A673 (cell line): ENCODE measurements at regions not wholly inside any gene's neighbourhood (a gene's known extent, or its start where the extent isn't known, plus 50 kb on each side); places are given as distances from the start of the nearest gene placed in this dataset.

Source experiments
- BruUV-seq: library from RNA; stranded (reverse); fragments of 400-500 nt; replicated peaks from 2 replicates; lab custom pipeline; 2021; lab: Mats Ljungman, UMichigan
- CTCF ChIA-PET: fragments of 300-600 bp; sonication (Branson Sonifier 250); formaldehyde crosslinking; loops from one replicate; lab custom pipeline; 2022; ENCODE audit warnings: antibody characterized with exemption; lab: Charles Lee
- POLR2A ChIA-PET: fragments of 300-600 bp; sonication (Branson Sonifier 250); formaldehyde crosslinking; loops from one replicate; lab custom pipeline; 2022; ENCODE audit warnings: antibody characterized with exemption; ENCODE audit not compliant: low non-redundant PET; lab: Charles Lee
- DNase-seq: peaks from one replicate; pipeline ENCODE4 v3.0.0-alpha.2; 2015; ENCODE audit warnings: low spot score
- H3K27ac ChIP-seq: fragments of 200-600 bp; sonication (generic); 2 replicates; pipeline ENCODE4 v1.5.1; 2016; ENCODE audit warnings: mixed run types, low read depth, mild to moderate bottlenecking, mixed read lengths, antibody characterized with exemption, low read length; ENCODE audit not compliant: poor library complexity, severe bottlenecking
- H3K27me3 ChIP-seq: fragments of 200-600 bp; sonication (generic); replicated peaks from 2 replicates; pipeline ENCODE4 v1.6.1; 2017; ENCODE audit warnings: mixed run types, low read depth, mild to moderate bottlenecking, mixed read lengths, antibody characterized with exemption, low read length; ENCODE audit not compliant: insufficient read depth, poor library complexity
- H3K36me3 ChIP-seq: fragments of 200-600 bp; sonication (generic); 2 replicates; pipeline ENCODE4 v1.6.1; 2016; ENCODE audit warnings: mixed run types, mild to moderate bottlenecking, mixed read lengths, antibody characterized with exemption, low read length; ENCODE audit not compliant: insufficient read depth, poor library complexity, severe bottlenecking
- H3K4me1 ChIP-seq: fragments of 200-600 bp; sonication (generic); 2 replicates; pipeline ENCODE4 v1.6.1; 2017; ENCODE audit warnings: mixed run types, mild to moderate bottlenecking, mixed read lengths, antibody characterized with exemption, low read length; ENCODE audit not compliant: insufficient read depth, poor library complexity, severe bottlenecking
- H3K4me3 ChIP-seq: fragments of 200-600 bp; sonication (generic); 2 replicates; pipeline ENCODE4 v1.5.1; 2016; ENCODE audit warnings: low read depth, mixed run types, mild to moderate bottlenecking, mixed read lengths, low read length; ENCODE audit not compliant: poor library complexity, severe bottlenecking
- H3K9me3 ChIP-seq: fragments of 200-600 bp; sonication (generic); 2 replicates; pipeline ENCODE4 v1.6.1; 2016; ENCODE audit warnings: mixed run types, low read depth, mild to moderate bottlenecking, mixed read lengths, antibody characterized with exemption, low read length; ENCODE audit not compliant: poor library complexity, severe bottlenecking
- CTCF ChIP-seq: fragments of 300-800, 200-600 bp; sonication (generic); conservative IDR thresholded peaks from 2 replicates; pipeline ENCODE4 v1.5.1; 2017; ENCODE audit warnings: low read depth, mild to moderate bottlenecking, antibody characterized with exemption, low read length, moderate library complexity, mixed read lengths
- EZH2 ChIP-seq: fragments of 200-600 bp; sonication (generic); IDR thresholded peaks from 2 replicates; pipeline ENCODE4 v1.6.1; 2017; ENCODE audit warnings: borderline replicate concordance, low read depth, mild to moderate bottlenecking, mixed read lengths, antibody characterized with exemption, low read length; ENCODE audit not compliant: poor library complexity, severe bottlenecking
- intact Hi-C: fragments of 100-400 bp; cut with micrococcal nuclease; formaldehyde crosslinking; loops from one replicate; pipeline ENCODE4 v1.10.0; 2022; ENCODE audit not compliant: unreplicated experiment

GRCh38 chr10:108684431-108684830 lies 1238.9 kb downstream of the XPNPEP1 start:
- CTCF ChIA-PET, result no interaction called here
- no peak for DNase-seq
- BruUV-seq, result no TSS peak
- POLR2A ChIA-PET, result no interaction called here
- H3K9me3 ChIP-seq, result no peaks in the 10 kb centered on the region
- TF ChIP-seq CTCF (no peak), EZH2 (no peak)
- H3K36me3 ChIP-seq, result no peaks in the 10 kb centered on the region
- intact Hi-C loops, result no loop called here
- no peak overlapping the region for H3K27ac ChIP-seq
- no peaks in the 10 kb centered on the region for H3K4me1 ChIP-seq
- no peaks in the 10 kb centered on the region for H3K27me3 ChIP-seq
- H3K4me3 ChIP-seq, result no peak overlapping the region

GRCh38 chr10:108673741-108674140 lies 1249.6 kb downstream of the XPNPEP1 start:
- ChIA-PET CTCF (no interaction called here), POLR2A (no interaction called here)
- intact Hi-C loops, result no loop called here
- peak; percentile 66 for DNase-seq
- H3K9me3 ChIP-seq, result no peaks in the 10 kb centered on the region
- BruUV-seq, result no TSS peak
- no peaks in the 10 kb centered on the region for H3K27me3 ChIP-seq
- TF ChIP-seq EZH2 (no peak), CTCF (no peak)
- no peaks in the 10 kb centered on the region for H3K36me3 ChIP-seq
- H3K4me3 ChIP-seq, result no peak overlapping the region
- H3K27ac ChIP-seq, result no peak overlapping the region
- peaks cover 6% of the 10 kb centered on the region for H3K4me1 ChIP-seq

- no peaks in the 10 kb centered on the region for H3K4me1 ChIP-seq
- no TSS peak for BruUV-seq
- no peaks in the 10 kb centered on the region for H3K9me3 ChIP-seq
- DNase-seq, result no peak
- H3K4me3 ChIP-seq, result no peak overlapping the region
- no peak overlapping the region for H3K27ac ChIP-seq
- intact Hi-C loops, result no loop called here
- TF ChIP-seq EZH2, result no peak
- TF ChIP-seq CTCF, result no peak
- POLR2A ChIA-PET, result no interaction called here
- H3K27me3 ChIP-seq, result no peaks in the 10 kb centered on the region
- H3K36me3 ChIP-seq, result no peaks in the 10 kb centered on the region
- CTCF ChIA-PET, result no interaction called here
Measured at GRCh38 chr10:108663587-108663986, 1259.7 kb downstream of the XPNPEP1 start.
